ENCODE measurements at regions not wholly inside any gene's neighbourhood (a gene's known extent, or its start where the extent isn't known, plus 50 kb on each side); places are given as distances from the start of the nearest gene placed in this dataset.

GRCh38 chr3:22935040-22935439, 268.1 kb upstream of the UBE2E2 start:
- TF ChIP-seq POLR2A (IDR thresholded peaks at IDR 0.05), result no peak
- TF ChIP-seq, protein P1, sequence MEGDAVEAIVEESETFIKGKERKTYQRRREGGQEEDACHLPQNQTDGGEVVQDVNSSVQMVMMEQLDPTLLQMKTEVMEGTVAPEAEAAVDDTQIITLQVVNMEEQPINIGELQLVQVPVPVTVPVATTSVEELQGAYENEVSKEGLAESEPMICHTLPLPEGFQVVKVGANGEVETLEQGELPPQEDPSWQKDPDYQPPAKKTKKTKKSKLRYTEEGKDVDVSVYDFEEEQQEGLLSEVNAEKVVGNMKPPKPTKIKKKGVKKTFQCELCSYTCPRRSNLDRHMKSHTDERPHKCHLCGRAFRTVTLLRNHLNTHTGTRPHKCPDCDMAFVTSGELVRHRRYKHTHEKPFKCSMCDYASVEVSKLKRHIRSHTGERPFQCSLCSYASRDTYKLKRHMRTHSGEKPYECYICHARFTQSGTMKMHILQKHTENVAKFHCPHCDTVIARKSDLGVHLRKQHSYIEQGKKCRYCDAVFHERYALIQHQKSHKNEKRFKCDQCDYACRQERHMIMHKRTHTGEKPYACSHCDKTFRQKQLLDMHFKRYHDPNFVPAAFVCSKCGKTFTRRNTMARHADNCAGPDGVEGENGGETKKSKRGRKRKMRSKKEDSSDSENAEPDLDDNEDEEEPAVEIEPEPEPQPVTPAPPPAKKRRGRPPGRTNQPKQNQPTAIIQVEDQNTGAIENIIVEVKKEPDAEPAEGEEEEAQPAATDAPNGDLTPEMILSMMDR (IDR thresholded peaks at IDR 0.05), result no peak
